NCI-H510A treated with DMSO at 0.1 percent for 48 hours (cell line): ENCODE measurements at regions not wholly inside any gene's neighbourhood (a gene's known extent, or its start where the extent isn't known, plus 50 kb on each side); places are given as distances from the start of the nearest gene placed in this dataset.

Experiments used
- DNase-seq: peaks from one replicate; lab custom pipeline; 2025; lab: John Stamatoyannopoulos, UW

DNA sequence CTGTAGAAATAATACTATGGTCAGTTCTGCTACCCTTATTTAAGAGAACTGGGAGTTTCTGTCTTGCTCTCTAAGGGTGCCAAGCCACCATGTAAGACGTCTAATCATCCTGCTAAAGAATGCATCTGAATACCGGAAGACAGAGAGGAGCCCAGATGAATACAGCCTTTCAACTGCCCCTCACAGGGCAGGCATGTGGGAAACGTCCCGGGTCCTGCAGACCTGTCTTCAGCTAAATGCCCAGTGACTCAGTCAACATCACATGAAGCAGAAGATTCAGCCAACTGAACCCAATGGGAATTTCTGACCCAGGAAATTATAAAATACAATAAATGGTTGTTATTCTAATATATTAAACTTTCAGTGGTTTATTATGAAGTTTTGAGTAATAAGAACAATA is 2141.0 kb upstream of the AGA start:
- DNase-seq: no peak

DNA sequence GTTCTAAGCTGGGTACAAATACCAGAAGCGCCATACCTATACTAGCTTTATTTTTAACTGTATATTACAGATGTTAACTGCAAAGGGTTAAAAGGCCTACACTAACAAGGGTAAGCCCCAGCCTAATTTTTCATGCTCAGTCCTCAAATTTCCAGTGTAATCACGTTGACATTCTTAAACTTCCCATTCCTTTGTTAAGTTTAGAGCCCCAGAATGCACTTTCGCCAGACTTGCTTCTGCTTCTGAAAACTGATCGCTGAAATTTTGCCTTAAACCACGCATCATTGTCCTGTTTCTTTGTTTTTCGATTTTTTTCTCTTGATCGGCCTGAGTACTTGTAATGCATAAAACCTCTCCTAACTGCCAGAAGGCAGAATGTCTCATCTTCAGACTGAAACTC is 2141.9 kb upstream of the AGA start:
- no peak for DNase-seq

DNA sequence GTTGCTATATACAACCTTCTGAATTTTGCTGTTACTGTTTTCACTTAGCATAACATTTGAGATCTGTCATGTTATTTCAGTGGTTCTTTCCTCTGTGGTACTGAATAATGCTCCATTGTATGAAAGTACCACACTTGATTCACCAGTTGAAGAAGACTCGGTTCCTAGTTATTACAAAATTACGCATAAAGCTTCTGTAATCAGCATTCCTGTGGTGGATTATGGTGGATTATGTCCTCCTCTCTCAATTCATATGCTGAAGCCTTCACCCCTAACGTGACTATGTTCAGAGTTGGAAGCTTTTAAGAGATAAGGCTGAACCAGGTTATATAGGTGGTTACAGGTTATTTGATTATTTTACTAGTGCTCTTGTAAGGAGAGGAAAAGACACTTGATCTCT is 2143.5 kb upstream of the AGA start:
- DNase-seq: no peak

DNA sequence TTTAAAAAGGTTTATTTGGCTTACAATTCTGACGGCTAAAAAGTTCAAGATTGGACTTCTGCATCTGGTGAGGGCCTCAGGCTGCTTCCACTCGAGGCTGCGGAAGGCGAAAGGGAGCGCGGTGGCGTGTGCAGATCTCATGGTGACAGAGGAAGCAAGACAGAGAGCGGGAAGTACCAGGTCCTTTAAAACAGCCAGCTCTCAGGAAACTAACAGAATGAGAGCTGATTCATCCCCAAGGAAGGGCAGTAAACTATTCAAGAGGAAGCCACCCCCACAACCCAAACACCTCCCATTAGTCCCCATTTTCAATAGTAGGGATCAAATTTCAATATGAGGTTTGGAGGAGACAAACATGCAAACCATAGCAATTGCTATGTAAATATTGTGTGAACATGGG is 2144.2 kb upstream of the AGA start:
- DNase-seq: no peak

DNA sequence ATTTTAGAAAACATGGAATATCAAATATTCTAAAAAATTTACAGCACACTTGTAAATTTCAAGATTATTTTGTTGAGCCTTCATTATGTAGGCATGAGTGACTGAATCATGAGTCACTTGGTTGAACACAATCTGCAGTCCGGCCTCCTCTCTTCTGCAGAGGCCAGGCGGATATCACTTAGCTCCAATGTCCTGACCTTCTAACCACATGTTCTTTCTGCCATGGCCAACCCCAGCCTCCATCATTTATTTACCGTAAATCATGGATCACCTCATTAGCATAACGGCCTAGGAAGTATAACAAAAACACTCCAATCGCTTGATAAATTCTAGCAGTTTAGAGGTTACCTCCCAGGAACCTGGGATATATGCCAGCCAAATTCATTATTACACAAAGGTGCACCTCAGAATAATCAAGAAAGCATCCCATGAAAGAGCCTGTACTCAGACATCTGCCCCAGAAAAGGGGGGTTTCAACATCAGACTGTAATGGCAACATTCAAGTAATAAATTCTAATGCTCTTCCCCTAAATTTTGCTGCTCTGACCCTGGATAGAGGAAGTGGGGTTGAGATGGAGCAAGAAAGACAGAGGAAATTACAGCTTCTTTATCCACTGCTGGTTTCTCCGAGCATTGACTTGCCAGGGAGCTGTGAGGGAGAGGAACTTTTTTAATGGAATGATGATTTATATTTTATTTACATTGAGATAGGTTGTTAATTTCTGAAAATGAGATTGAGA is 2153.6 kb upstream of the AGA start:
- no peak for DNase-seq

DNA sequence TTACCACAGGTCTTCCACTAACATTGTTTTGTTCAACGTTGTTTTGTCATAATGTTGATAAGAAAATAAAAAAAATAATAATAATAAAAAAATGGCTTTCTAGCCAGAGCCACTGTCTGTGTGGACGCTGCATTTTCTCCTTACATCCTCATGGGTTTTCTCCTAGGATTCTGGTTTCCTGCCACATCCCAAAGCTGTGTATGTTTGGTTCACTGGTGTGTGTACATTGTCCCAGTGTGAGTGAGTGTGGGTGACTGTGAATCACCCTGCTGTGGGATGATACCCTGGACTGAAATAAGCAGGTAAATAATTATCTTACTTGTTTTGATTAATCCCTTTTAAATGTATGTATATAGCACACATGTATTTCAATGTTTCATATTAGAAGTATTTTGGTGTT is 2154.4 kb upstream of the AGA start:
- DNase-seq: no peak

DNA sequence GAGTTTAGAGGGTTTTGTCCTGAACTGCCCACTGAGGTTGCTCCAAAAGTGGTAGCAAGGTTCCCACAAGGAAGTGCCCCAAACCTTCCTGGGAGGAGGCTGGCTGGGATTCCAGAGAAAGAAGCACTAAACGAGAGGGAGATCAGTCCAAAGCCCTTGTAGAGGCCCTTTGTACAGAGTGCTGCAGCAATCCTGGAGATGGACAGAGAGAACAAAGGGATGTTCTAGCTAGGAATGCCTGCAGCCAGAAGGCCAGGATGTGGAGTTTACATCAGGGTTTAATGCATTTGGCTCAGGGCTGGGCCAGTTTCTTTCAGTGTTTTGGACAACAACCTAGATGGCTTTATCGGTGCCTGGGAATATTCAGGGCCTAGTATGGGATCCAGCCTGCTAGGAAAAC is 2155.1 kb upstream of the AGA start:
- no peak for DNase-seq

DNA sequence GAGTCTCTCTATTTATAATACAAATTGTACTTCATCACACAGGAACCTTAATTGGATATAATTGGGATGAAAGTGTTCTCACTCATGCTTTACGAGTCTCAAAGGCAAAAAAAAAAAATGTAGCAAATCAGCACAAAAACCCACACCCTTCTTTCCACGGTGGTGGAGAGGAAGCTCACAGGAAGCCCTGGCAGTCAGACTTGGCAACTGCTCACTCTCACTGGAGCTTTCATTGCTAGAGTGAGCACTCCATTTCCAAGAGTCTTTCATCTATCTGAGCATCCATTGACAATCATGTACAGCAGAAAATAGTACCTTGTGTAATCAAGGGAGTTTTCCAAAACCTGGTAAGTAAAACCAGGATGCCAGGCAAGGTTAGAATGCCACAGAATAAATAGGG is 2159.4 kb upstream of the AGA start:
- no peak for DNase-seq

DNA sequence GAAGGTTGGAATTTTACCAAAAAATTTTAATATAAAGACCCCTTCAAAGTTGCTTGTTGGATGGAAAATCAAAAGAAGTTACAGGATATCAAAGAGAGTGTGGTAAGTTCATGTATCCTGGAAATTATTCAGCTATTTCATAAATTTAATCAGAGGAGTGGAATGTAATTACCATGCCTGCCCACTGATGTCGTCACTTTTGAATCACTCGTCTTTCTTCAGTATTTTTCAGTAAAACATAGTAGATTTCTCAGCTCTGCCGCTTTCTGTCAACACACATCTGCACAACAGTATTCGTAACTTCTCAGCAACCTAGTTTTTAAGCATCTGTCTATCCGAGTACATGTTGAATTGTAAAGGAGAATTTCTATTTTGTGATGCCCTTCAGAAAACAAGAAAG is 2163.0 kb upstream of the AGA start:
- DNase-seq: no peak

DNA sequence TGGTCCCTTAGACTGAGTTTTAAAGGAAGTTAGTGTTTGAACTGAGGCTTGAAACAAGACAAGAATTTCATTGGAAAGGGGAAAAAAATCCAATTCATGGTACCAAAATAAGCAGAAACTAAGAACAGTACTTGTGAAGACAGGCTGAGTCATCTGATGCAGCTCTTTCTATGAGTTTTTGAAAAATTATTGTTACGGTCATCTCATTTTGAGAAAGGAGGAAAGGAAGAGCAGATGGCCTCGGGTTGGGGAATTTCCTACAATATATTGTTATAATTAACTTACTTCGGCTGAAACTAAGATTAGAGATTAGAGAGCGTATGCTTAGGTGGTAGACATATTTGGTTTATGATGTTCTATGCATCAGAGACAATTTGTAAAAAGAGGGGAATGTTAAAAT is 2164.8 kb upstream of the AGA start:
- no peak for DNase-seq

DNA sequence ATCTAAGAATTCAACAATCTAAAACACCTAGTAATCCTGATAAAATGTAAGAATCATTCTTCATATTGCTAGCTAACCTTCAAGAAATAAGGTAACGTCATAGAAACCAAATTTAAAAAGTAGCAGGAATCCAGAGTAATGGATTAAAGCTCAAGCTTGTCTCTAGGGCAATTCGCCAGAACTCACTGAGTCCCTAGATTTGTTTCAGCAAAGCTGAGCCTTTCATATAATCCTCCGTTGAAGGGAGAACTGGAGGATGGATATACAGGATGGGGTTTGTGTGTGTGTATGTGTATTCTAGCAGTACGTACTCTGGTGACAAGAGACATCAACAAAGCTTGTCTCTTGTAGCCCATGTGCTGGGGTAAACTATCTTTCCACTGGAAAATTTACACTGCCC is 2173.5 kb upstream of the AGA start:
- DNase-seq: no peak

DNA sequence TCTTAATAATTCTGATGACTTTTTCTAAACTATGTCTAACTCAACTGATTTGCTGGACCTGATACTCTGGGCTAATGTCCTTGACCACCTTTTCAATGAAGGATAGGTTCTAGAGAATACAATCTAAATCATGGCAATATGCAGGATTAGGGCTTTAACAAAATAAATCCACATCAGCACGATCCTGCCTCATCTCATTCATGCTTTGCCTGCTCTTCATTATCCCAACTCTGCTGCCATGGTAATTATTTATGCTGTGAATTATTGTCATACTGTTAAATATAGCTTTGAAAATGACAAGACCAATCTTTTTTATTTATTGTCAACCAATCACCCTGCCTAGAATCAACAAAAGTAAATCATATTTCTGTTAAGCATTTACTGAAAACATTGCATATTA is 2176.7 kb upstream of the AGA start:
- DNase-seq: no peak

DNA sequence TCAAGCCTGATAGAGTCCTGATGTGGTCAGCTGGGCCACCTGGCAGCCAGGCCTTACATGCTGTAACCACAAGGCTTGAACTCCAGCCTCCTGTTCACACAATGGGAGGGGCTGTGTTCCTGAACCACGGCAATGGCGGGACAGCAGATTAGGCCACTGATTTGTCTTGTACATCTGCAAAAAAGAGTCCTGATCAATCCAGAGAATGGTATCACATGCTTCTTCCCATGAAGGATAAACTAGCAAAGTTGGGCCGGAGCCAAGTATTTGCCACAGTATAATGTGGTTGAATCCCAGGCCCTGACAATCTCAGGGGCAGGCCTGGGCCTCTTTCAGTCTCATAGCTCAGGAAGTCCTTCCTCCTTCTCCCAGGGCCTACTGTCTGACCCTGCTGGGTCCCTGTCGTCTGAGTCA is 2182.5 kb upstream of the AGA start:
- DNase-seq: no peak

DNA sequence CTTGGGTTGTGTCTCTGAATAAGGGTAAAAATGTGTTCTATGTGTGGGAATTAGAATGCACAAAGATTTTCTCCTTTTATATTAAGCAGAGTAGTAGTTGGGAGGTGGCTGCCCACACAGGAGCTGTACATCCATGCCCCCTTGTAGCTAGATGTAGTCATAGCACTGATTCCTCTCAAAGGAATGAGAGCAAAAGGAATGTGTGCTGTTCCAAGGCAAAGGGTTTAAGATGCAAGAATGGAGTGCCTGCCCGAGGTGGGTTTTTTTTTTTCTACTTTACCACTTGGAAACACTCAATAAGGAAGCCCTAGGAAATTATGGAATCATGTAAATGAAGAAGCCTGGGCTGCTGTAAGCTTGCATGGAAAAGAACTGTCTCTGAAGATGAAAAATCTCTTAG is 2183.2 kb upstream of the AGA start:
- no peak for DNase-seq

DNA sequence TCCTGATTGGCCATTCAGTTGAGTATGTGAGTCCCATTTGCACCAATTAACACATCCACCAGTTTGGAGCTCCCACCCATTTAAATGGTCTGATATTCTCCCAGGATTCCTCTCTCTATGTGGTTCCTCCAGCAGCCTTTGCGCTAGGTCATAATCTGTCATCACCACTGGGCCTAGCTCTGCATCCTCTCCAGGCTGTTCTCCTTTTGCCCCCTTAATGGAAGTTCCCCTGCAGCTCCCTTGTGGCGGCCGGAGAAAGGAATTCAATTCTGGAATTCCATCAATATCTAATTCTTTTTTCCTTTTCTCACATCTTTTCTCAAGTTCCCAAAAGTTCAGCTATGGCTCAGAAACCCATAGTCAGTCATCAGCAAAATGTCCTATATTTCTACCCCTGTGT is 2184.4 kb upstream of the AGA start:
- no peak for DNase-seq

DNA sequence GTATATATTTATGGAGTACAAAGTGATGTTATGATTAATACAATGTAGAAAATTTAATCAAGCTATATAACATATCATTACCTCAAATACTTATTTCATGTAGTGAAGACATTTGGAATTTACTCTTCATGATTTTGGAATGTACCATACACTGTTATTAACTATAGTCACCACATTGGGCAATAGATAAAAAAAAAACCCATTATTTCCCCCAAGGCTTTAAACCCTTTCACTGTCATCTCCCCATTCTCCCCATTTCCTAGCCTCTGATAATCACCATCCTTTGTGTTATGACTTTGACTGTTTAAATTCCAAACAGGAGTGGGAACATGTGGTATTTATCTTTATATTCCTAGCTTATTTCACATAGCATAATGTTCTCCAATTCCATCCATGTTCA is 2189.1 kb upstream of the AGA start:
- DNase-seq: no peak

DNA sequence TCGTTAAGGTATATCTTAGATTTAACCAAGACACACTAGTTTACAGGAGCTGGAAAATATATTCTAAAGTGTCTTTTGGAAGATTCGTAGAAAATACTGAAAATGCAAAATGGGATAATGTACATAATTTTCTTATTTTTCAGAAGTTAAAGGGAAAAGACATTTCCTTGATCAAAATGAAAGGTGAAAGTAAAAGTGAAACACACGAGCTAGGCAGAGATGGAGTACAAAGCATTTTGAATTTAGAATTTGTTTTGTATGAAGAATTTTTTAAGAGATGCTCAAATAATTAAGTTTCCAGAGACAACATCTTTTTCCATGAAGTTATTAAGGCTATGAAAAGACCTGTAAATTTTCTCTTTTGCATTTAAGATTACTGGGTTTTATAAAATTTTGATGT is 2192.6 kb upstream of the AGA start:
- no peak for DNase-seq

DNA sequence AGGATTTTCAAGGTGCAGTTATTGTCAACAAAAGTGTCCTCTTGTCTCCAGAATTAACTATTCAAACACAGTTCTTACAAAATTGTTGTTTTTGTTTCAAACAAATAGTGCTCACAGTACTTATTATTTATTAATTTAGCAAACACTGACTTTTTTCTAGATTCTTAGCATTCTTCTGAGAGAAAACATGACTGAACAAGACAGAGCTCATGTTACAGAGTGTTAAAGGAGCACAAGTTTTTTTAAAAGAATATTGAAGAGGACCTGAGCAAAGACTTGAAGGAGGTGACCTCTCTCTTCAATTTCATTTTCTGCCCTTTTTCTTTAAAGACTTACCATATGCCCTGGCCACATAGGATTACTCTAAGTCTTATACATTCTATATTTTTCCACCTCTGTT is 2220.3 kb upstream of the AGA start:
- DNase-seq: no peak

DNA sequence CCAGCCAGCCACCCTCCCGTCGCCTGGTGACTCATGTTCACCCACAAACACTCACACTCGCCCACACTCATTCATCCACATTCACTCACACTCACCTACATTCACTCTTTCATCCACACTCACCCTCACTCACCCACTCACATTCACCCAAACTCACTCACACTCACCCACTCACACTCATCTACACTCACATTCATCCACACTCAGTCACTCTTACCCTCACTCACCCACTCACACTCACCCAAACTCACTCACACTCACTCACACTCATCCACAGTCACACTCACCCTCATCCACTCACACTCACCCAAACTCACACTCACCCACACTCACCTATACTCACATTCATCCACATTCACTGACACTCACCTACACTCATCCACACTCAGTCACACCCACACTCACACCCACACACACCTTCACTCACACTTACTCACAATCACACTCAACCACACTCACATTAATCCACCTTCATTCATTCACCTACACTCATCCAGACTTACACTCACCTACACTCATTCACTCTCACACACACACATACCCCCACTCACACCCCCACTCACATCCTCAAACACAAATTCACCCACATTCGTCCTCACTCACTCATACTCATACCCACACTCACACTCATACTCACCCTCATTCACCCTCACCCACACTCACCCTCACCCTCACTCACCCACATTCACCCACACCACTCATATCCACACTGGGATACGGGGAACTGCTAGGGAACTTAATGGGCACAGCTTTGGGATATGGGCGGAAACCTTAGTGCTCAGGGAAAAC is 2221.6 kb upstream of the AGA start:
- DNase-seq: no peak

DNA sequence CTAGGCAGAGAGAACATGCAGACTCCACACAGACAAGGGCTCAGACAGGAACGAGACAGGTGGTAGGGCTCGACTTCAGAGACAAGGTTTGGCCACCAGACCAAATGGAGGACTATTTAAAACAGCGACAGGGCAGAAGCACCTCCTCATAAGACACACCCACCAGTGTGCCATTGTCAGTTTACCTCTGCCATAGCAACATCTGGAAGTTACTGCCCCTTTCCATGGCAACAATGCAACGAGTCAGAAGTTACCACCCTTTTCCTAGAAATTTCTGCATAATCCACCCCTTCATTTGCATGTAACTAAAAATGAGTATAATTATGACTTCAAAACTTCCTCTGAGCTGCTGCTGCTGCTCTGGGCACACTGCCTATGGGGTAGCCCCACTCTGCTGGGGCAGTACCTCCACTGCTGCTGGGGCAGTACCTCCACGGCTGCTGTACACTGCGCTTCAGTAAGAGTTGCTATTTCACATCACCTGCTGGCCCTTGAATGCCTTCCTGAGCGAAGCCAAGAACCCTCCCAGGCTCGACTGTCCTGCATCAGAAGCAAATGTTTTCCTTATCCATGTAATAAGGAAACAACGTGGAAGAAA is 2222.3 kb upstream of the AGA start:
- no peak for DNase-seq

DNA sequence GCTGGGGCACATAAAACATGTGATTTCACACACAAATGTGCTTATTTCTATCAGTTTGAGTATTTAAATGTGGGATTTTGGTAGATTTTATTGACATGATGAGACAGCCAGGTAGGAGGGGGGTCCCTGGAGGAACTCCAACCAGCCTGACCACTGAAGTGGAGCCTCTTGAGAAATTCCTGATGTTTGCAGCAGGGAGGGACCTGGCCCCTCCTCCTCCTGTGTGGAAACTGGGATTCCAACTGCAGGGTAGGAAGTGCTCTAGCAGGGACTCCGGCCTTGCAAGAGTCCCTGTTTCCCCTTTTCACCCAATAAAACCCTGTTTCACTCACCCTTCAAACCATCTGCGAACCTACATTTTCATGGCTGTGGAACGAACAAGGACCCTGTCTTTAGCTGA is 2224.0 kb upstream of the AGA start:
- DNase-seq: no peak

DNA sequence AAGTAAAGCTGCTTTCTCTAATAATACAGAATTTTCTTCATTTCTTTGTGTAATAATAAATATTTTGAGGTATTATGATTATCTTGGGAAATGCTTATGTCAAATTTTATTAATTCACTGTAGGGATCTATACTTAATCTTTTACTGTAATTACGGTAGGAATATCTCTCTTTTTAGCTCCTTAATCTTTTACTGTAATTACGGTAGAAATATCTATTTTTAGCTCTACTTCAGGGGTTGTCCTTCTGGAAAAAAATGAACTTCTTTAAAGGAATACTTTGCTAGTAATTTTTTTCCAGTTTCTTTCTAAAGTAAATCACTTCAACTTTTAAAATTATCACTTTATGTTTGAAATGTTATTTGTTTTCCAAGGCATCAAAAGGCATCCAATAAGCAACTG is 2229.4 kb upstream of the AGA start:
- DNase-seq: no peak

DNA sequence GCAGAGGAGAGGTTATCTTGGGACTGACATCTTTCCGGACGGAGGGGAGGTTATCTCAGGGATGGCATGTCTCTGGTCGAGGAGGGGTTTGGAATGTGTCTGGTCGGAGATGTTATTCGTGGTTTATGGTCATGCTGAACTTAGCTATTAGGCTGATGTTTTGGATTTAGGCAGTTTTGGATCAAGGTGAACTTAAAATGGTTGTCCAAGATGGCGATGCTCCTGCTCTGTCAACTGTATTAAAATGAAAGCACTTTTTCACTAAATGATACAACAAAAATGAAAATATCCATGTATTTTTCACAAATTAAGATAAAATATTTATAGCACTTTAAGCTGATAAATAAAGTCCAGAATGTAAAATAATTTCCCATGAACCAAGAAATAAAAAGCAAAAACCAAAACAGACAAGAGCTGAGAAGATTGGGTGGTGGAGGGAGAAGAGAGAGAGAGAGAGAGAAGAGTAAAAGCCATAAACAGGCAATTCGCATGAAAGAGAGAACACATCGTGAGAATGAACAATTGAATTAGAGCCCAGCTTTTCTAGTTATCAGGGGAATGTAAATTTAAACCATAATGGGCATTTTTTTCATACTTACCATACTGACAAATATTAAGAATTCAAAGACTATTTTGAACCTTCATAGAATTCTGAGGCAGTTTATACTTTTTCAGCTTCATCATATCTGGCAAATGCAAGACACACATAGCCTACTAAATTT is 2236.0 kb upstream of the AGA start:
- DNase-seq: no peak
